G401.6 (cell line): ENCODE measurements at regions not wholly inside any gene's neighbourhood (a gene's known extent, or its start where the extent isn't known, plus 50 kb on each side); places are given as distances from the start of the nearest gene placed in this dataset.
"Not testable (repeated sequence)": the region's sequence is repeated elsewhere in the genome, so short reads cannot be mapped to it uniquely, and the experiment has no call there.

ENCODE experiments used
- FAIRE-seq: peaks from 2 replicates; lab custom pipeline; 2012; peaks lifted over from hg19 to GRCh38; lab: Jason Lieb, UNC

DNA sequence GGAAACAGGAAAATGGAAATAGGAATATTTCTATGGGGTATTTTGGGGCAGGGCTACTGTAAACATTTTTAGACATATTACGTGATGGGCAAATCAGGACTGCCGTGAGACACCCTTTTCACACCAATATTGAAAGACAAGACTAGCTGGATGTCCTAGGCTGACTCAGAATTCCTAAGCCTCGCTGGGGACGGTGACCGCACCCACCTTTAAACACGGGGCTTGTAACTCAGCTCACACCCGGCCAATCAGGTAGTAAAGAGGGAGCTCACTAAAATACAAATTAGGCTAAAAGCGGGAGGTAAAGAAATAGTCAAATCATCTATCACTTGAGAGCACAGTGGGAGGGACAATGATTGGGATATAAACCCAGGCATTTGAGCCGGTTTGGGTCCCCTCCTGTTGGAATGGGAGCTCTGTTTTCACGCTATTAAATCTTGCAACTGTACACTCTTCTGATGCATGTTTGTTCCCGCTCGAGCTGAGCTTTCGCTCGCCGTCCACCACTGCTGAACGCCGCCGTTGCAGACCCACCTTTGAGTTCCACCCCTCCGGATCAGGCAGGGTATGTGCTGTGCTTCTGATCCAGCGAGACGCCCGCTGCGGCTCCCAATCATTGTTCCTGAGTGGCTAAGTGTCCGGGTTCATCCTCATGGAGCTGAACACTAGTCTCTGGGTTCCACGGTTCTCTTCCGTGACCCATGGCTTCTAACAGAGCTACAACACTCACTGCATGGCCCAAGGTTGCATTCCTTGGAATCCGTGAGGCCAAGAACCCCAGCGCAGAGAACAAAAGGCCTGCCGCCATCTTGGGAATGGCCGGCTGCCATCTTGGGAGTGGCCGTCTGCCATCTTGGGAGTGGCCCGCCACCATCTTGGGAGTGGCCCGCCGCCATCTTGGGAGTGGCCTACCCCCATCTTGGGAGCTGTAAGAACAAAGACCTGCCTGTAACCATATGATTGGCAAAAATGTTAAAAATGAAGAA, 152.6 kb downstream of the CRLF2 start:
- FAIRE-seq = no peak

DNA sequence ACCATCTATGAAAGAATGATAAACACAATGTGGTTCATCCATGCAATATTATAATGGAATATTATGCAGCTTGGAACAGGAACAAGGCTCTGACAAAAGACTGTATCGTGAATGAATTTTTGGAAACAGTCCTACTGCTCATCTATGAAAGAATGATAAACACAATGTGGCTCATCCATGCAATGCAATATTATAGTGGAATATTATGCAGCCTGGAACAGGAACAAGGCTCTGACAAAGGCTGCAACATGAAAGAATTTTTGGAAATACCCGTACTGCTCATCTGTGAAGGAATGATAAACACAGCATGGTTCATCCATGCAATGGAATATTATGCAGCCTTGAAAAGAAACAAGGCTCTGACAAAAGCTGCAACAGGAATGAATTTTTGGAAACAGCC, 158.8 kb downstream of the CRLF2 start:
- FAIRE-seq = not testable (repeated sequence)

DNA sequence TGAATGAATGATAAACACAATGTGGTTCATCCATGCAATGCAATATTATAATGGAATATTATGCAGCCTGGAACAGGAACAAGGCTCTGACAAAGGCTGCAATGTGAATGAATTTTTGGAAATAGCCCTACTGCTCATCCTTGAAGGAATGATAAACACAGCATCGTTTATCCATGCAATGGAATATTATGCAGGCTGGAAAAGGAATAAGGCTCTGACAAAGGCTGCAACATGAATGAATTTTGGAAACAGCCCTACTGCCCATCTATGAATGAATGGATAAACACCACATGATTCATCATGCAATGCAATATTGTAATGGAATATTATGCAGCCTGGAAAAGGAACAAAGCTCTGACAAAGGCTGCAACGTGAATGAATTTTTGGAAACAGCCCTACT, 159.4 kb downstream of the CRLF2 start:
- no peak for FAIRE-seq

DNA sequence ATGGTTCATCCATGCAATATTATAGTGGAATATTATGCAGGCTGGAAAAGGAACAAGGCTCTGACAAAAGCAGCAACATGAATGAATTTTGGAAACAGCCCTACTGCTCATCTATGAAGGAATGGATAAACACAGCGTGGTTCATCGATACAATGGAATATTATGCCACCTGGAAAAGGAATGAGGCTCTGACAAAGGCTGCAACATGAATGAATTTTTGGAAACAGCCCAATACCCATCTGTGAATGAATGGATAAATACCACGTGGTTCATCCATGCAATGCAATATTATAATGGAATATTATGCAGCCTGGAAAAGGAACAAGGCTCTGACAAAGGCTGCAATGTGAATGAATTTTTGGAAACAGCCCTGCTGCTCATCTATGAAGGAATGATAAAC, 160.4 kb downstream of the CRLF2 start:
- FAIRE-seq = no peak

DNA sequence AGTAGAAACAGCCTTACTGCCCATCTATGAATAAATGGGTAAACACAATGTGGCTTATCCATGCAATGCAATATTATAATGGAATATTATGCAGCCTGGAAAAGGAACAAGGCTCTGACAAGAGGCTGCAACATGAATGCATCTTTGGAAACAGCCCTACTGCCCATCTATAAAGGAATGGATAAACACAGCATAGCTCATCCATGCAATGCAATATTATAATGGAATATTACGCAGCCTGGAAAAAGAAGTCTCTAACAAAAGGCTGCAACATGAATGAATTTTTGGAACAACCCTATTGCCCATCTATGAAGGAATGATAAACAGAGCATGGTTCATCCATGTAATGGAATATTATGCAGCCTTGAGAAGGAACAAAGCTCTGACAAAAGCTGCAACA, 161.0 kb downstream of the CRLF2 start:
- FAIRE-seq = no peak

DNA sequence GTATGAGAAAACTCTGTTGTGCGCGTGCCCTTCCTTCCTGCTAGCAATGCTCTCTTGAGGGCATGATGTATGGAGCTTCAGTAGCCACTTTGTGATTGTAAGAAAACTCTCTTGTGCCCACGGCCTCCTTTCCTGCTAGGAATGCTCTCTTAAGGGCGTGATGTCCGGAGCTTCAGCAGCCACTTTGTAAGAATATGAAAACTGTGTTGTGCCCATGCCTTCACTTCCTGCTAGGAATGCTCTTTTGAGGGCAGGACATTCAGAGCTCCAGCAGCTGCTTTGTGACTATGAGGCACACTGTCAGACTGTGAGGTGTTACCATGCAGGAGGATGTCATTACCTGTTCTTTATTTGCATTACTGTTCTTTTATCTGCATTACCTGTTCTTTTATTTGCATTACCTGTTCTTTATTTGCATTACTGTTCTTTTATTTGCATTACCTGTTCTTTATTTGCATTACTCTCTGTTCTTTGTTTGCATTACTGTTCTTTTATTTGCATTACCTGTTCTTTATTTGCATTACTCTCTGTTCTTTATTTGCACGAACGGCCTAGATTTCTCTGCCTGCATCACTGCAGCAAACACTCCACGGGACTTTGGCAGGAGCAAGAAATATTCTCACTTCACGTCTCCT, 166.7 kb downstream of the CRLF2 start:
- FAIRE-seq = no peak

DNA sequence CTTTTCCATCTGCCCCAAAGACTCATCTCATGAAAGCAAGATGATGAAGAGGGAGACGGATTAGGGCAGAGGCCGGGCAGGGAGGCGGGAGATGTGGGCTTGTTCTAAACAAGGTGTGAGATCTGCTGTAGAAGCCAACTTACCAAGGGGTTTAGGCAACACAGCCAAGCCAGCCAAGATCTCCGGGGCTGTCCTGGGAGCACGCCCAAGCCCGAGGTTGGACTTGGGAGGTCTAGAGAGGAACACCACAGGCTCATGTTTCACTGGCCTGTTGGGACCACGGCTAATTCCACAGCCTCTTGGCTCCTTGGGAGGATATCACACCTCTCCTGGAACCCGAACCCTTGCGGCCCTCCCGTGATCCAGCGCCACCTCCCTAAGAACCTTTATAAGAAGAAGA, 171.4 kb downstream of the CRLF2 start:
- FAIRE-seq = no peak

DNA sequence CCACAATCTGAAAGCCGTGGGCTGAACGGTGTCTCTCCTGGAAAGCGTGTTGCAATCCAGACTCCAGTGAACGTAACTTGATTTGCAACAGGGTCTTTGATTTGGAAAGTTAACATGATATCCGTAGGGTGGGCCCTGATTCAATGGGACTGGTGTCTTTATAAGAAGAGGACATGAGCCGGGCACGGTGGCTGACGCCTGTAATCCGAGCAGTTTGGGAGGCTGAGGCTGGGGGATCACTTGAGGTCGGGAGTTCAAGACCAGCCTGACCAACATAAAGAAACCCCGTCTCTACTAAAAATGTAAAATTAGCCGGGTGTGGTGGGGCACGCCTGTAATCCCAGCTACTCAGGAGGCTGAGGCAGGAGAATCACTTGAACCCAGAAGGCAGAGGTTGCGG, 176.5 kb downstream of the CRLF2 start:
- not testable (repeated sequence) for FAIRE-seq

DNA sequence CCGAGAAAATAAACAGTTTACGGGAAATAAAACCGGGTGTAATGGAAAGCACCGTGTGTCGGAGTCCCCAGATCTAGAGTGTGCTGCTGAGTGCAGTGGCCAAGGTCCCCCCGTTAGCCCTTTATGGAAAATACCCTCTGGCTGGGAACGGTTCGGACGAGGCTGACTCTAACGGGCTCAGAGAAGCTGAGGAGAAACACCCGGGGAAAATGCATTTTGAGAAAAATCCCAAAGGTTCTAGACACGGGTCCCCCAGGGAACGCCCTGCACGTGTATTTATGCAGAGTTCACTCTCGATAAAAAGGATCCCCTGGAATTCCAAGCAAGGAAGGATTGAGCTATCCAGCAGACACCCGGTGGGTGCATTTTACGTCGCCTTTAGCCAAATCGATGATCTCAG, 177.2 kb downstream of the CRLF2 start:
- no peak for FAIRE-seq

DNA sequence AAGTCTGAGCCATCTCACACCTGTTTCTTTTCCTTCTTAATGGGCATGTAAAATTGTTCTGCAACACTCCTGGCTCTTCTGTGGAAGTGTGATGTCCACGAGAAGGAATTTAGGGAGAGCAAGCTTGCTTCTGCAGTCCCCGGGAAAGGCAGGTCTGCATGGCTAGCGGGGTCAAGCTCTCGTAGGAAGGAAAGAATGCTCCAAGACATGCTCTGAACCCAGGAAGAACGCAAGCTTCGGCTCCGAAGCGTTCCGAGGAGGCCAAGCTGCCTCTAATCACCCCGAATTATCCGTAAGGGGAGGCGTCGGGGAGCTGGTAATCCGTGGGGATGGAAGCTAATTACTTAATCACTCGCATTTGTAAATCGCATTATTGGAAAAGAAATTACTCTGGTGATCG, 177.7 kb downstream of the CRLF2 start:
- FAIRE-seq = no peak

DNA sequence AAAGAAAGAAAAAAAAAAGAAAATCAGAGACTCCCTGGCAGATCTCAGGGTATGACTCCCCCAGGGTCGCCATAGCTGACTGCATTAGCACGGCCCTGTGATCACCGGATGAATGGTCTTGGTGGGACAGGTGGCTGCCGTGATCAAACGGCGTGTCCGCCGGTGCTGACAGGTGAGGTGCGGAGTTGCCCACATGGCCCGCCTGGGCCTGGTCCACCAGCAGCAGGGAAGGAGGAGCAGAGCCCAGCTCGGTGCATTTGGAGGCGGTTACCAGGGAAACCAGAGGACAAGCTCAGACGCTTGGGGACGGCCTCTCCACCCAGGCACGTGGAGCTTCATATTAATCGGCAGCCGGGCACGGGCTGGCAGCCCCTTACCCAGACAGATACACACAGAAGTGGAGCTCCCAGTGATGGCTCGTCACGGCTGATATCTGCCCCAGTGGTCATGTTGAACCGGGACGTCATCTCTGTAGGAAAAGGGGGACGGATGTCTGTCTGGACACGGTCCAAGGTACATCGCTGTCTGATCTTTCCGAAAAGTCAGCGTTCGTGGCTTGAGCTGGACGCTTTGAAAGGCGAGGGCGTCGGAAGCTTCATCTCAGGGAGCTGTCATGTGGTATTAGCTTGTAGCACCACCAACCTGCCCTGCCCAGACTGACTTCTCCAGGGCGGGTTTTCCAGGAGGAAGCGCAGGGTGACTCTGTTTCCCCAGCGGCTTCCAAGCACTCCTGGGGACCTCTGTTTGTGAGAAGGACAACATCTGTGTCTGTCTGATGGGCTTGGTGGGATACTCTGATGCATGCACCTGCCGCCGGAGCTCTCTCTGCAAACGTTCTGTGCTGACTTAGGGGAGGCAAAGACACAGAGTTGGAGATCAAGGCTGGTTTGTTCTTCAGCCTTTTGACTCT, 180.7 kb downstream of the CRLF2 start:
- no peak for FAIRE-seq

DNA sequence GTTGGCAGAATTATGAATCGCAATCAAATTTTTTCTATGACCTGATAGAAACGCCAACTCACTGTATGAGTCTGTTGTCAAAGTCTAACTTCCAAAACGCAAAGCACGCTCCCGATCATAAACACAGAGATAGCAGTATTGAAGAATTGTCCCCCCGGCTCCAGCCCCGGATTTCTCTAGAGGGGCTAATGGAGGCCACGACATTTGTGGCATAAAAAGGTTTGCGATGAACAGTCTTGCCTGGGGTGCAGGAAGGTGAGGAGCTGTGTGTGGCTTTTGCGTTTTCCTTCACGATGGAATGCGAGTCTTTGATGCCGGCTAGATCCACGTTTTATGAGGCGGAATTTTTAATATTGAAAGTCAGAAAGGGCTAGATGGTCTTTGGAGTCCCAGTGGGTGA, 183.0 kb downstream of the CRLF2 start:
- FAIRE-seq = no peak

DNA sequence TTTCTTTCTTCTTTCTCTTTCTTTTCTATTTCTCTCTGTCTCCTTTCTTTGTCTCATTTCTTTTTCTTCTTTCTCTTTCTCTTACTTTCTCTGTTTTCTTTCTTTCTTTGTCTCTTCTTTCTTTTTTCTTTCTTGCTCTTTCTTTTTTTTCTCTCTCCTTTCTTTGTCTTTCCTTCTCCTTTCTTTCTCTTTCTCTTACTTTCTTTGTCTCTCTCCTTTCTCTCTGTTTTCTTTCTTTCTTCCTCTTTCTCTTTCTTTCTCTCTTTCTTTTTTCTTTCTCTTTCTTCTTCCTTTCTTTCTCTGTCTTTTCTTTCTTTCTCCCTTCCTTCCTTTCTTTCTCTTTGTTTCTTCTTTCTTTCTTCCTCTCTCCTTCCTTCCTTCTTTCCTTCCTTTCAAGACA, 184.8 kb downstream of the CRLF2 start:
- FAIRE-seq = no peak

DNA sequence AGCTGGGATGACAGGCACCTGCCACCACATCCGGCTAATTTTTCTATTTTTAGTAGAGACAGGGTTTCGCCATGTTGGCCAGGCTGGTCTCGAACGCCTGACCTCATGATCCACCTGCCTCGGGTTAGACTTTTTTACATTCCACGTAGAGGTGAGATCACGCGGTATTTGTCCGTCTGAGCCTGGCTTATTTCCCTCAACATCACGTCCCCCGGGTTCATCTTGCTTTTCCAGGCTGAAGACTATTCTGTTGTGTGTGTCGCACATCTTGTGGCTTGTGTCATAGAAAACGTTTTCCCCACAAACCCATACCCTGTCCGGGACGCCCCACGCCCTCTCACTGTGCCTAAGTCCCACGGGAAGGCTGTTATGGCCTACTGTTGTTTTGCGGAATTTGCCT, 185.3 kb downstream of the CRLF2 start:
- FAIRE-seq = no peak

DNA sequence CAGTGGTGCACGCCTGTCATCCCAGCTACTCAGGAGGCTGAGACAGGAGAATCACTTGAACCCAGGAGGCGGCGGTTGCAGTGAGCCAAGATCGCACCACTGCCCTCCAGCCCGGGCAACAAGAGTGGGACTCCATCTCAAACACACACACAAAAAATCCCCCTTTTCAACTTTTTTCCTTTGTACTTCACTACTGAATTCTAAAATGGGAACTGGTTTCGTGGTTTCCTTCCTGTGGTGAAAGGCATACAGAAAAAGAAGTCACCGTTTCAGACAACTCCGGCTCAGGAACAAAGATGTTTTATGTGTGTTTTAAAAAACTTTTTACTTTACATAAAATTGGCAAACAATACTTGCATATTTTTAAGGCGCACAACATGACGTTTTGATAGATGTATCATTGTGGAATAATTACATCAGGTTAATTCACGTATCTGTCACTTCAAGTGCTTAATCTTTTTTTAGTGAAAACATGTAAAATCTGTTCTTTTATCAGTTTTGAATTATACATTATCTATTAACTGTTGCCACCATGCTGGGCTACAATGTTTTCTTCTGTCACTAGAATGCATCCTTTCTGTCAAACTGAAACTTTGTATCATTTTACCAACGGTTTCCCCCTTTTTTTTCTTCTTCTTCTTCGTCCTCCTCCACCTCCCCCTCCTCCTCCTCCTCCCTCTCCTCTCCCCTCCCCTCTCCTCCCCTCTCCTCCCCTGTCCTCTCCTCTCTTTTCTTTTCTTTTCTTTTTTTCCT, 186.0 kb downstream of the CRLF2 start:
- no peak for FAIRE-seq

DNA sequence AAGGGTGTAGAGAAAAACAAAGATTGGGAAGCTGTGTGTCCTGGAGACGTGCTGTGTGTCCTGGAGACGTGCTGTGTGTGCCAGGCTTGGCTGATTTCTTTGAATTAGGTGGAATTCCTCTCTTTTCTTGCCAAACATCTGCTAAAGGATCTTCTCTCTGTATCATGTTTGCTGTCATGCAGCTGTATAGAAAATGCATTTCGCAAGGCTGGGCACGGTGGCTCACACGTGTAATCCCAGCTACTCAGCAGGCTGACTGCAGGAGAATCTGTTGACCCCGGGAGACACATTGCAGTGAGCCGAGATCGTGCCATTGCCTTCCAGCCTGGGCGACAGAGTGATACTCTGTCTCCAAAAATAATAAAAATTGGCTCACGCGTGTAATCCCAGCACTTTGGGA, 187.0 kb downstream of the CRLF2 start:
- FAIRE-seq = no peak

DNA sequence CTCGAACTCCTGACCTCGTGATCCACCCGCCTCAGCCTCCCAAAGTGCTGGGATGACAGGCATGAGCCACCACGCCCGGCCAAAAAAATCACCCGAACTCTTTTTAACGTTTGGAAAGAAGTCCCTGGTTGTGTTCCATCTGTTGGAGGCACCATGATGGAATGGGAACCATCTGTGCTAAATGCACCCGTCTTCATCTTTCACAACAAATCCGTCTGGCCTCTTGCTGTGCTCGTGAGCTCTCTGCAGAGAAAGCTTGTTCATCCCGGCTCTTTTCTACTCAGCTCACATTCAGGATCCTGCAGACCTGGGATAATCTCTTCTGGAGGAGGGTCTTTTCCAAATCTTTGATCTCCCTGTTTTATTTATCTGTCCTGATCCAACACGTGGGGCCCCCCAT, 188.8 kb downstream of the CRLF2 start:
- no peak for FAIRE-seq

DNA sequence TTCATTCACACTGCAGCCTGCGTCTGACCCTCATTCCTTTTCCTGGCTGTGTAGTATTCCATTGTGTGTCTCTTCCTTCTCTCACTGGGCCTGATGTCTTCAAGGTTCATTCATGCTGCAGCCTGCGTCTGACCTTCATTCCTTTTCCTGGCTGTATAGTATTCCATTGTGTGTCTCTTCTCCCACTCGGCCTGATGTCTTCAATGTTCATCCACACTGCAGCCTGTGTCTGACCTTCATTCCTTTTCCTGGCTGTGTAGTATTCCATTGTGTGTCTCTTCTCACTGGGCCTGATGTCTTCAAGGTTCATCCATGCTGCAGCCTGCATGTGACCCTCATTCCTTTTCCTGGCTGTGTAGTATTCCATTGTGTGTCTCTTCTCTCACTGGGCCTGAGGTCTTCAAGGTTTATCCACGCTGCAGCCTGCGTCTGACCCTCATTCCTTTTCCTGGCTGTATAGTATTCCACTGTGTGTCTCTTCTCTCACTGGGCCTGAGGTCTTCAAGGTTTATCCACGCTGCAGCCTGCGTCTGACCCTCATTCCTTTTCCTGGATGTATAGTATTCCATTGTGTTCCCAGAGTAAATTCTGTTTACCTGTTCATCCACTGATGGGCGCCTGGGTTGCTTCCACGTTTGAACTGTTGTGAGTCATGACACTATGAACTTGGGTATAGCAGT, 191.0 kb downstream of the CRLF2 start:
- FAIRE-seq = not testable (repeated sequence)

DNA sequence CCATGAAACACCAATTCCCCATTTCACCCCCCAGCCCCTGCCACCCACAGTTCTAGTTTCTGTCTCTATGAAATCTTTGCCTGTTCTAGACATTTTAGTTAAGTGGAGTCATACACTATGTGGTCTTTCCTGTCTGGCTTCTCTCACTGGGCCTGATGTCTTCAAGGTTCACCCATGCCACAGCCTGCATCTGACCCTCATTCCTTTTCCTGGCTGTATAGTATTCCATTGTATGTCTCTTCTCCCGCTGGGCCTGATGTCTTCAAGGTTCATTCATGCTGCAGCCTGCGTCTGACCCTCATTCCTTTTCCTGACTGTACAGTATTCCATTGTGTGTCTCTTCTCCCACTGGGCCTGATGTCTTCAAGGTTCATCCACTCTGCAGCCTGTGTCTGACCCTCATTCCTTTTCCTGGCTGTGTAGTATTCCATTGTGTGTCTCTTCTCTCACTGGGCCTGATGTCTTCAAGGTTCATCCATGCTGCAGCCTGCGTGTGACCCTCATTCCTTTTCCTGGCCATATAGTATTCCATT, 191.7 kb downstream of the CRLF2 start:
- FAIRE-seq = no peak

DNA sequence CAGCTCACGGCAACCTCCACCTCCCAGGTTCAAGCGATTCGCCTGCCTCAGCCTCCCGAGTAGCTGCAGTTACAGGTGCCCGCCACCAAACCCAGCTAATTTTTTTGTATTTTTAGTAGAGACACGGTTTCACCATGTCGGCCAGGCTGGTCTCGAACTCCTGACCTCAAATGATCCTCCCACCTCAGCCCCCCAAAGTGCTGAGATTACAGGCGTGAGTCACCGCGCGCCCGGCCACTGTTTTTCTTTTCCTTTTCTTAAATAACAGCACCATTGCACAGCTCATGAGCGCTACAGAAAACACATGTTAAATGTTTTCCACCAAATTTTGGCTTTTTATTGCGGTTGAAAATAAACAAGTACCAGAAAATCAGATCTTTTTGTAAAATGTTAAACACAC, 195.5 kb downstream of the CRLF2 start:
- not testable (repeated sequence) for FAIRE-seq

DNA sequence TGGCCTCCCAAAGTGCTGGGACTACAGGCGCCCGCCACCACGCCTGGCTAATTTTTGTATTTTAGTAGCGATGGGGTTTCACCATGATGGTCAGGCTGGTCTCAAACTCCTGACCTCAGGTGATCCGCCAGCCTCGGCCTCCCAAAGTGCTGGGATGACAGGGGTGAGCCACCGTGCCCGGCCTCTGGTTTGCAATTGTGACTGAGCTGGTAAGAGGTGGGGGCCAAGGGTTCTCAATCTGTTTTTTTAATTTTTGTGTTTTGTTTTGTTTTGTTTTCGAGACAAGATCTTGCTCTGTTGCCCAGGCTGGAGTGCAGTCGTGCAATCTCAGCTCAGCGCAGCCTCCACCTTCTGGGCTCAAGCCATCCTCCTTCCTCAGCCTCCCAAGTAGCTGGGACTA, 196.2 kb downstream of the CRLF2 start:
- FAIRE-seq = not testable (repeated sequence)
